ENCODE measurements at regions not wholly inside any gene's neighbourhood (a gene's known extent, or its start where the extent isn't known, plus 50 kb on each side); places are given as distances from the start of the nearest gene placed in this dataset.

- intact Hi-C loops (cut with micrococcal nuclease; ENCODE audit: unreplicated experiment), result no loop called here
- no peaks in the 10 kb centered on the region for H3K4me1 ChIP-seq (replicated peaks; ENCODE audit: insufficient read depth)
- H3F3A ChIP-seq (ENCODE audit: insufficient read depth, low read depth), result no peaks in the 10 kb centered on the region
- H3K9me3 ChIP-seq (ENCODE audit: insufficient read depth, low read depth), result no peaks in the 10 kb centered on the region
- no peaks in the 10 kb centered on the region for H3K79me2 ChIP-seq (ENCODE audit: low read depth)
- no TSS peak for BruUV-seq (replicated peaks)
- H2AFZ ChIP-seq, result no peak overlapping the region
- no peaks in the 10 kb centered on the region for H4K20me1 ChIP-seq (ENCODE audit: insufficient read depth)
- H3K27me3 ChIP-seq (ENCODE audit: insufficient read depth, low read depth), result no peaks in the 10 kb centered on the region
- DNase-seq, result no peak
- H3K27ac ChIP-seq, result no peak overlapping the region
- no peaks in the 10 kb centered on the region for H3K9me2 ChIP-seq (ENCODE audit: insufficient read depth)
- H3K36me3 ChIP-seq (ENCODE audit: low read depth), result no peaks in the 10 kb centered on the region
- ChIA-PET POLR2A (ENCODE audit: unreplicated experiment) (interaction anchor here (0.6 kb wide), 1 partner anchor 69 kb away, joined by 4 read pairs; no protein-coding TSS in a partner anchor), CTCF (interaction anchor here (0.5 kb wide), 1 partner anchor 48 kb away, joined by 3 read pairs; no protein-coding TSS in a partner anchor)
- no peak overlapping the region for H3K4me2 ChIP-seq
- no peak for TF ChIP-seq EZH2 (IDR thresholded peaks at IDR 0.05; ENCODE audit: low read depth)
- TF ChIP-seq CTCF (conservative IDR thresholded peaks at IDR 0.05), result no peak
- no peak overlapping the region for H3K4me3 ChIP-seq
These were observed 102.6 kb downstream of the RMI2 start for GRCh38 chr16:11447836-11448235.

GRCh38 chr16:11448796-11449416, 103.6 kb downstream of the RMI2 start:
- ChIA-PET CTCF (no interaction called here), POLR2A (ENCODE audit: unreplicated experiment) (no interaction called here)
- intact Hi-C loops (cut with micrococcal nuclease; ENCODE audit: unreplicated experiment), result no loop called here
- no peaks in the 10 kb centered on the region for H3K9me2 ChIP-seq (ENCODE audit: insufficient read depth)
- H3K36me3 ChIP-seq (ENCODE audit: low read depth), result no peaks in the 10 kb centered on the region
- no peaks in the 10 kb centered on the region for H3F3A ChIP-seq (ENCODE audit: insufficient read depth, low read depth)
- no peaks in the 10 kb centered on the region for H3K27me3 ChIP-seq (ENCODE audit: insufficient read depth, low read depth)
- H4K20me1 ChIP-seq (ENCODE audit: insufficient read depth), result no peaks in the 10 kb centered on the region
- no TSS peak for BruUV-seq (replicated peaks)
- H3K27ac ChIP-seq, result no peak overlapping the region
- no peaks in the 10 kb centered on the region for H3K9me3 ChIP-seq (ENCODE audit: insufficient read depth, low read depth)
- no peak overlapping the region for H2AFZ ChIP-seq
- H3K4me1 ChIP-seq (replicated peaks; ENCODE audit: insufficient read depth), result no peaks in the 10 kb centered on the region
- TF ChIP-seq EZH2 (IDR thresholded peaks at IDR 0.05; ENCODE audit: low read depth) (no peak), CTCF (conservative IDR thresholded peaks at IDR 0.05) (no peak)
- no peaks in the 10 kb centered on the region for H3K79me2 ChIP-seq (ENCODE audit: low read depth)
- H3K4me2 ChIP-seq, result no peak overlapping the region
- no peak for DNase-seq
- H3K4me3 ChIP-seq, result no peak overlapping the region

- DNase-seq, result no peak
- CTCF ChIA-PET, result no interaction called here
- H2AFZ ChIP-seq, result no peak overlapping the region
- H3K4me3 ChIP-seq, result no peak overlapping the region
- H3K27ac ChIP-seq, result no peak overlapping the region
- H3K9me3 ChIP-seq (ENCODE audit: insufficient read depth, low read depth), result no peaks in the 10 kb centered on the region
- no peaks in the 10 kb centered on the region for H3K9me2 ChIP-seq (ENCODE audit: insufficient read depth)
- intact Hi-C loops (cut with micrococcal nuclease; ENCODE audit: unreplicated experiment), result no loop called here
- BruUV-seq (replicated peaks), result no TSS peak
- no peaks in the 10 kb centered on the region for H3K4me1 ChIP-seq (replicated peaks; ENCODE audit: insufficient read depth)
- POLR2A ChIA-PET (ENCODE audit: unreplicated experiment), result no interaction called here
- H3K27me3 ChIP-seq (ENCODE audit: insufficient read depth, low read depth), result no peaks in the 10 kb centered on the region
- H3K4me2 ChIP-seq, result no peak overlapping the region
- no peaks in the 10 kb centered on the region for H3F3A ChIP-seq (ENCODE audit: insufficient read depth, low read depth)
- H4K20me1 ChIP-seq (ENCODE audit: insufficient read depth), result no peaks in the 10 kb centered on the region
- H3K79me2 ChIP-seq (ENCODE audit: low read depth), result no peaks in the 10 kb centered on the region
- no peaks in the 10 kb centered on the region for H3K36me3 ChIP-seq (ENCODE audit: low read depth)
- TF ChIP-seq CTCF (conservative IDR thresholded peaks at IDR 0.05), result no peak
- TF ChIP-seq EZH2 (IDR thresholded peaks at IDR 0.05; ENCODE audit: low read depth), result no peak
These were observed 104.5 kb downstream of the RMI2 start for GRCh38 chr16:11449716-11450115.

Measured in PC-9 (cell line).